MM.1S (cell line): ENCODE measurements at regions not wholly inside any gene's neighbourhood (a gene's known extent, or its start where the extent isn't known, plus 50 kb on each side); places are given as distances from the start of the nearest gene placed in this dataset.

Experiments used
- CTCF ChIP-seq: fragments of 300-600 bp; sonication (generic); IDR thresholded peaks from 2 replicates; pipeline ENCODE4 v1.5.1; 2016; ENCODE audit warnings: antibody characterized with exemption, low read length, mixed read lengths
- EZH2 ChIP-seq: fragments of 300-600 bp; sonication (generic); optimal IDR thresholded peaks from 2 replicates; pipeline ENCODE3; 2017; ENCODE audit warnings: low read depth, mild to moderate bottlenecking, antibody characterized with exemption, low read length, mixed read lengths
- EZH2phosphoT487 ChIP-seq: fragments of 300-600 bp; sonication (generic); IDR thresholded peaks from 2 replicates; pipeline ENCODE4 v1.6.1; 2018; ENCODE audit warnings: antibody characterized with exemption, low read length

- TF ChIP-seq CTCF: no peak
- no peak for TF ChIP-seq EZH2
- no peak for TF ChIP-seq EZH2phosphoT487
Measured at GRCh38 chr14:97413966-97414717, 617.0 kb downstream of the VRK1 start.
